Ammon's horn (tissue), 1 donor: ENCODE measurements at regions not wholly inside any gene's neighbourhood (a gene's known extent, or its start where the extent isn't known, plus 50 kb on each side); places are given as distances from the start of the nearest gene placed in this dataset.
"Not testable (repeated sequence)": the region's sequence is repeated elsewhere in the genome, so short reads cannot be mapped to it uniquely, and the experiment has no call there.

Source experiments
- DNase-seq: peaks from one replicate; pipeline ENCODE4 v3.0.0-alpha.2; 2016; ENCODE audit warnings: low spot score

DNA sequence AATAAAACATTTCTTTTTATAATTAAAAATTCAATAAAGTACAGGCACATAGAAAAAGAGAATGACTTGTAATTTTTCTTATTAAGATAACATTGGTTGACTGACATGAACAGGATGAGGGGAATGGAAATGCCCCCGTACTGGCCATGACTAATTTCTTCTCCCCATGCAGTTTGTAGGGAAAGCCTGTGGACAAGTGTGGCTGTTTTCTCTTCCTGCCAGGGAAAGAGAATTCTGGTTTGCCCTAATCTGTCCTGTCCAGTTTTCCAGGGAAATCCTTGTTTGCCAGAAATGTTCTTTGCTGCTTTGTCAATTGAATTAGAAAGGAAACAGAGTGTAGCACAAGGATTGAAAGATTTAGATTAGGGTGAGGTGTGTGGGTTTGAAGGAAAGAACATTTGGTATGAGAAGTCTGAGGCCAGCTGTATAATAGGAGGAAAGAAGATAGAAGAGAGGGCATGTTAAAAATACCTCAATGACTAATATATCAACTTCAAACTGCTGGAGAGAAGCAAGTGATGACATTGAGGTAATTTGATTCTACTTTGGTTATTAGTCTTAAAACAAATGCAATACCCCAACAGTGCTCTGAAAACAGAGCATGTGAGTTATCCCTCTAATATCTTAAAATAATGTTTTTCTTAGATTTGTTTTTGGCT, 593.9 kb upstream of the ZNF804A start:
- no peak for DNase-seq

DNA sequence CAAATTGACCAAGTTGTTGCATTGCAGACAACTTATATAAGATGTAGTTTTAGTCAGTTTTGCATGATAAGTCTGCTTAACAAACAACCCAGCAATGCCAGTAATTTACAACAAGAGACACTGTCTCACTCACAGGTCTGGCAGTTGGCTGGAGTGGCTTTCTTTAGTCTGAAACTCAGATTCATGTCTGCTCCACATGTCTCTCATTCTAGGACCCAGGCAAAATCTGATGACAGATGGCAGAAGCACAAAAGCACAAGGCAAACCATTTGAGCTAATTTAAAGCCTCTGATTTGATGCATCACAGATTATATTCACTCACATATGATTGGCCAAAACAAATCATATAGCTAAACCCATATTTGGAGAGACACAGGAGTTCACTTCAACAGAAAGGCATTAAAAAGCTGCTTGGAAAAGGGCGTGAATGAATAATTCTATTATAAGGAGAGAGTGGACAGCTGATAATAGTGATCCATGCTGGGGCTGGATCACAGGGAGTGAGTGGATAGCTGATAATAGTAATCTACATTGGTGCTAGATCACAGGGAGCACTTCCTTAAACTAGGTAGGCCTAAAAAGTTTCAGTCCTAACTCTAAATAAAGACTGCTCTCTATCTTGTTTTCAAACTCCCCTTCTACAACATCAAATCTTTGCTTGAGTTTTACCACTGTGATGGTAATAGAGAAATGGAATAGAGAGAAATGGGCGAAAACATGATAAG, 593.2 kb upstream of the ZNF804A start:
- peak; percentile 7 for DNase-seq

- no peak for DNase-seq
Measured at GRCh38 chr2:184006998-184007397, 591.3 kb upstream of the ZNF804A start.

DNA sequence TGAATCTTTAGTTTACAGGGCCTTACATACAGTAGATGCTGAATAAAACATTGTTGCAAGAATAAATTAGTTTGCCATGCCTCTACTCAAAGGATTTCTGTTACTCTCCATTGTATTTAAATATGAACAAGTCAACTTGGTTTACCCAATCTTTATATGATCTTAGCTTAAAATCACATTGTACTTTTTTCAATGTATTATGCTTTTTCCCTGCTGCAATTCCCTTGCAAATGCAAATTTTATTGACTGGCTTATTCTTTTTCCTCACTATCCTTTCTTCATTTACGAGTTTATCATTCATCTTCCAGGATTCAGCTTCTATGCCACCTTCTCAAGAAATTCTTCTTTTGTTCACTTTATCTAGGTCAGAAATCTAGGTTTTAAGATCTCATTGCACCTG, 571.4 kb upstream of the ZNF804A start:
- no peak for DNase-seq

DNA sequence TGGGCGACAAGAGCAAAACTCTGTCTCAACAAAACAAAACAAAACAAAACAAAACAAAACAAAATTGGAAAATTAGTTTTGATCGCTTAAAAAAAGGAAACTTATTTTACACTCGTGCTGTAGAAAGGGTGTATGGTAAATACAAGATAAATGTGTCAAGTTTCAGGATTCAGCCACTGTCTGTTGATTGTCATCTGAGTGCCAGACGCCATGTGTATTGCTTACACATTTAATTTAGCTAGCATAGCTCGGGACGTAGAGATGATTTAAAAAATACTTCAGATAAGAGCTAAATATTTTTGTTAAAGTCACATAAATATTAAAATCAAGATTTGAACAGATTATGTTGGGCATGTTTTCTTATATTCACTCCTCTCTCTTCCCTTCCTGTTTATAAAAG, 568.1 kb upstream of the ZNF804A start:
- no peak for DNase-seq

- DNase-seq = no peak
Measured at GRCh38 chr2:184030989-184031388, 567.3 kb upstream of the ZNF804A start.

DNA sequence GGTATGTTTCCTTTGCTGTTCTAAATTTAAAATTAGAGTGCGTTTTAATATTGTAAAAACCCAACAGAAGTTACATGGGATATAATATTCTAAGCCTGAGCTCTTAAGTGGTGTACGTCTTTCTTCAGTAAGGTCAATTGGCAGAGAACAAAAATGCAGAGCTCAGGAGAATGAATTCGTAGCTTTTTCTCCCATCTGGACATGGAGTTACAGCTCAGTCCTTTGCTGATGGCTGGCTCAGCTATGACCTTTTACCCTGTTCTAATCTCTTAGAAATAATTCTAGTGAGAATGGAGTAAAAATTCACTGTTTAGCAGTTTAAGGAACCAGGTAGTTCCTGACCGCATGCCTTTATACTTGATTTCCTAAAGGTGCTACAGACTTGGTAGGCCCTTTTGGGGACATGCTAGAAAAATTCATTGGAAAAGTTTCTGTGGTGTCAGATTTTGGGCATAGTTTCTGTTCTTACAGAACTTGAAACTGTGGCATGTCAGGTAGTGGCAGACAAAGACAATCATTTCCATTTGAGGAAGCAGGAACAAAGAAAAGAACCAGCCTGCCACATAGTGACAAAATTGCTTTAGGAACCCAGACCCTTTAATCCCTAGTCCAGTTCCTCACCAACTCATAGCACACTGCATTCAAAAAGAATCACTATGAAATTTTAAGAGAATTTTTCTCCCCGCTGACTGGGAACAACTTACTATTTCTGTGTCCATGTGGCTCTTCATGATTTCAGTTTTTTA, 566.8 kb upstream of the ZNF804A start:
- no peak for DNase-seq

DNA sequence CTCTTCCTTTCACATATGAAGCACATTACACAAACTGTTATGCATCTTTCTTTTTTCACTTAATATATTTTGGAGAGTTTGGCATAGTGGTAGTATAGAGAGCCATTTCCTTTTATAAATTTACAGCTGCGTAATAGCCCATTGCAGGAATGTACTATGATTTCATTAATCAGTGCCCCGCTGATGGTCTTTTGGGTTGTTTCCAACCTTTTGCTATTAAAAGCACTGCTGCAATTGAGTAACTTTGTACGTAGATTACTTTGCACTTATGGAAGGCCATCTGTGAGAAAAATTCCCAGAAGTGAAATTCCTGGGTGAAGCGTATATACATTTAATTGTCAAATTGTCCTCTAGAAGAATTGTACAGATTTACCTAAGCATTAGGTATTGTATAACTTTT, 565.3 kb upstream of the ZNF804A start:
- no peak for DNase-seq

GRCh38 chr2:184037273-184037672, 561.1 kb upstream of the ZNF804A start:
- DNase-seq = no peak

- no peak for DNase-seq
Measured at GRCh38 chr2:184039493-184039892, 558.8 kb upstream of the ZNF804A start.

DNA sequence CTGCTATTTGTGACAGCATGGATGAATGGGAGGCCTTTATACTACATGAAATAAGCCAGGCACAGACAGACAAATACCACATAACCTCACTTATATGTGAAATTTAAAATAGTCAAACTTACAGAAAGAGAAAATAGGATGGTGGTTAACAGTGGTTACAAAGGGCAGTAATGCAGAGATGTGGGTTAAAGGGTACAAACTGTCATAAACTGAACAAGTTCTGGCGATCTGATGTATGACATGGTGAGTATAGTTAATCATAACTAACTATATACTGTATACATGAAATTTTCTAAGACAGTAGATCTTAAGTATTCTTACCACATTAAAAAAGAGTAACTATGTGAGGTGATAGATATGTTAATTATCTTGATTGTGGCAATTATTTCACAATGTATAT, 558.1 kb upstream of the ZNF804A start:
- DNase-seq = no peak

DNA sequence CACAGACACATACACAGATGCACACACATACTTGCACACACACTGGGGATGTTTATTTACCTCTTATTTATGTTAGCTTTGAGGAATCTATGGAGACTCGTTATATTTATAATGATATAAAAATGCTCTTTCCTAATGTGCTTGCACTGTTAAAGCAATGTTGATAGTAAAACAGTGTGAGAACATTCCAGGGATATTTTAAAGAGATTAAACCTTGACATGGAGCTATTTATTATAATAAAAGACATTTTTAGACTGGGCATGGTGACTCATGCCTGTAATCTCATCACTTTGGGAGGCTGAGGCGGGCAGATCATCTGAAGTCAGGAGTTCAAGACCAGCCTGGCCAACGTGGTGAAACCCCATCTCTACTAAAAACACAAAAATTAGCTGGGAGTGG, 557.3 kb upstream of the ZNF804A start:
- no peak for DNase-seq

GRCh38 chr2:184041777-184042176, 556.6 kb upstream of the ZNF804A start:
- no peak for DNase-seq

DNA sequence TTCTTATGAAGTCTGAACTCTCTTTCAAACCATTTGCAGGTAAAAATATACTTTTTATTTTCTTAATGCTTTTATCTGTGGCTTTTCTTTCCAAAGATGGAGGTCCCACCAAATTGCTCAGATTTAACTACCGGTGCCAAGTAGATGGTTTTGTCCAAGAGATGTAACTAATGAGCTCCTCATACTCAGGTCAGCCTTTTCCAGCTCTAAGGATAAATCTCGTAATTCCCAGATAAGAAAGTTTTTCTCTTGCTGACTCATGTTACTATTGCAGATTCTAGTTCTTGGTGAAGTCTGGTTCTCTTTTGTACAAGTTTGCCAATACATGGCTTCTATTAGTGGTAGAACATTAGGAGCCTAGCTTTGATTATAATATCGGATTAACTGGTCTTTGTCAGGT, 550.8 kb upstream of the ZNF804A start:
- DNase-seq = no peak

GRCh38 chr2:184049566-184049965, 548.8 kb upstream of the ZNF804A start:
- DNase-seq = no peak

GRCh38 chr2:184053326-184053725, 545.0 kb upstream of the ZNF804A start:
- DNase-seq = no peak

DNA sequence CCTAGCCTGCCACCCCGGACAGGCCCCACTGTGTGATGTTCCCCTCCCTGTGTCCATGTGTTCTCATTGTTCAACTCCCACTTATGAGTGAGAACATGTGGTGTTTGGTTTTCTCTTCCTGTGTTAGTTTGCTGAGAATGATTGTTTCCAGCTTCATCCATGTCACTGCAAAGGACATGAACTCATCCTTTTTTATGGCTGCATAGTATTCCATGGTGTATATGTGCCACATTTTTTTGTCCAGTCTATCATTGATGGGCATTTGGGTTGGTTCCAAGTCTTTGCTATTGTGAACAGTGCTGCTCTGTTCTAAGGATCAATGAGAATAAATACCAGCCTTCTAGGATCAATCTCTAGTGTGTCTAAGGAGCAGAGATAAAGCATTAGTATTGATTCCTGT, 543.9 kb upstream of the ZNF804A start:
- DNase-seq = not testable (repeated sequence)

DNA sequence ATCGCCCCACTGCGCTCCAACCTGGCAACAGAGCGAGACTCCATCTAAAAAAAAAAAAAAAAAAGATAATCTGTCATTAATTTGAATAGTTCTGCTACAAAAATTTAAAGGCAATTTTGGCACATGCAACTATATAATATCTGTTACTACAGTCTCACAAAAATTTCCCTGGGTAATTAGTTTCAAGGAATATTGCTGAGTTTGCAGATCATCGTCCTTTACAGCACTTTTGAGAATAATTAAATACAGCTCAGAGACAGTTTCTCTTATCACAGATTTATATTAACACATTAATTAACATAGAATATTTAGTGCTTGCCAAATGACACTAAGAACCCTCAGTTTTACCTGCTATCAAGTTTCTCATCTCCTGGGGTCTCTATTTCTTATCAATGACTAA, 540.4 kb upstream of the ZNF804A start:
- no peak for DNase-seq

GRCh38 chr2:184060268-184060667, 538.1 kb upstream of the ZNF804A start:
- not testable (repeated sequence) for DNase-seq

DNA sequence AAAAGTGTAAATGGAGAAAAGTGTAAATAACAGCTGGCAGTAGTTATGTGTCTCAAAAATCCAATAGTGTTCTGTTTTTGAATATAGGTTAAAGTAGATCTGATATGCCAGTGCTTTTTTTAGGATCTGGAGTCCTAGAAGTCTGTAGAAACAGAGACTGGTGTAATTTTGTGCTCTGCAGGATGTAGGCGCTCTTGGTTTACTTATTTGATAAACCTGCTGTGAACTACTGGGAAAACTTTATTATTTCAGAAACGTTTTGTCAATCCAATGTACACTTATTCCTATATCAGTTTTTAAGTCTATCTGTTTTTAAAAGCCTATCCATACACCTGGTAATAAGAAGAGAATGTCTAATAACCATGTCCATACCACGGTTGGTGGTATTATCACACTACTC, 530.8 kb upstream of the ZNF804A start:
- no peak for DNase-seq

DNA sequence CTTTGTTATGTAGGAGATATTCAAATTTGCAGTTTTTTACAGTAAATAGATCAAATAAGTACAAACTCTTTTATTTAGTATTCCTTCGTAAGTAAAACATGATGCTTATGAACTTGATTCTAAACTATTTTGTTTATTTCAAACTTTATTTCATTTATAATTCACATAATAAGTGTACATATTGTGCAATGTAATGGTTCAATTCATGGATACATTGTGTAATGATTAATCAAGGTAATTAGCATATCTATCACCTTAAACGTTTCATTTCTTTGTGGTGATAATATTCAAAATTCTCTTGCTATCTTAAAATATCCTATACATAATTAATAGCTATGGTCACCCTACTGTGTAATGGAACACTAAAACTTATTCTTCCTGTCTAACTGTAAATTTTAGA, 525.9 kb upstream of the ZNF804A start:
- no peak for DNase-seq

- DNase-seq = no peak
Measured at GRCh38 chr2:184078496-184078895, 519.8 kb upstream of the ZNF804A start.

GRCh38 chr2:184091456-184091855, 506.9 kb upstream of the ZNF804A start:
- no peak for DNase-seq
